HepG2 (cell line): ENCODE measurements at regions not wholly inside any gene's neighbourhood (a gene's known extent, or its start where the extent isn't known, plus 50 kb on each side); places are given as distances from the start of the nearest gene placed in this dataset.

Source experiments
- ATAC-seq: fragments of 200-7000 bp; cut with Tn5 transposase; 3 replicates; pipeline ENCODE4 v1.9.1; 2020; ENCODE audit warnings: mild to moderate bottlenecking, moderate library complexity
- BruUV-seq: library from RNA; stranded (reverse); fragments of 400-500 nt; replicated peaks from 2 replicates; lab custom pipeline; 2021; lab: Mats Ljungman, UMichigan
- CTCF ChIA-PET: fragments of 300-600 bp; formaldehyde crosslinking; extraction: SDS; loops from one replicate; lab custom pipeline; 2021; ENCODE audit warnings: low total read pairs, inconsistent platforms, low intra/inter-chr PET ratio; lab: Yijun Ruan, JAX
- POLR2A ChIA-PET: fragments of 350-600 bp; sonication (Branson Sonifier 250); formaldehyde crosslinking; loops from one replicate; lab custom pipeline; 2020; ENCODE audit warnings: antibody characterized with exemption, inconsistent platforms; lab: Yijun Ruan, JAX
- DNase-seq: peaks from one replicate; pipeline ENCODE4 v3.0.0-alpha.2; 2015; ENCODE audit warnings: low spot score
- FAIRE-seq: peaks from 3 replicates; lab custom pipeline; 2011; peaks lifted over from hg19 to GRCh38; lab: Jason Lieb, UNC
- H2AFZ ChIP-seq: one replicate; pipeline ENCODE4 v1.6.1; 2011; ENCODE audit warnings: low read length, inconsistent platforms
- H3K27ac ChIP-seq: fragments of 300-600 bp; 3 replicates; pipeline ENCODE4 v1.8.0; 2011; ENCODE audit warnings: mixed run types, mild to moderate bottlenecking, mixed read lengths, low read length, inconsistent platforms; ENCODE audit not compliant: insufficient read depth; ENCODE audit errors: extremely low read length
- H3K27me3 ChIP-seq, 2 experiments: fragments of 200-600 bp in 1 of 2; 2 replicates in 1 of 2; 3 replicates in 1 of 2; pipeline versions ENCODE4 v1.6.0 to v1.8.0; 2011; ENCODE audit warnings: low read length in 2 of 2, mild to moderate bottlenecking in 2 of 2, moderate library complexity in 2 of 2, inconsistent platforms in 1 of 2; ENCODE audit not compliant: insufficient read depth in 2 of 2, control insufficient read depth in 1 of 2
- H3K36me3 ChIP-seq, 2 experiments: fragments of 200-600 bp in 1 of 2; replicated peaks in 1 of 2; 2 replicates in 1 of 2; 3 replicates in 1 of 2; pipeline versions ENCODE4 v1.5.1 to v1.8.0; 2011; ENCODE audit warnings: low read length in 2 of 2, inconsistent platforms in 1 of 2; ENCODE audit not compliant: insufficient read depth in 2 of 2, control insufficient read depth in 1 of 2
- H3K4me1 ChIP-seq: 2 replicates; pipeline ENCODE4 v1.5.1; 2012; ENCODE audit warnings: low read length, inconsistent platforms; ENCODE audit not compliant: insufficient read depth
- H3K4me2 ChIP-seq: 2 replicates; pipeline ENCODE4 v1.6.0; 2011; ENCODE audit warnings: low read depth, low read length, inconsistent platforms
- H3K4me3 ChIP-seq, 3 experiments: fragments of 200-600 bp in 1 of 3; sonication (generic), shearing (Covaris generic) in 1 of 3; replicated peaks in 1 of 3; 2 replicates each; pipeline ENCODE4 v1.5.1; 2011 to 2016; ENCODE audit warnings: low read length in 3 of 3, inconsistent platforms in 2 of 3, low read depth in 2 of 3, mild to moderate bottlenecking in 2 of 3, control low read depth in 1 of 3, mixed read lengths in 1 of 3; ENCODE audit not compliant: insufficient read depth in 1 of 3
- H3K79me2 ChIP-seq: one replicate; pipeline ENCODE4 v1.6.1; 2011; ENCODE audit warnings: low read length, inconsistent platforms; ENCODE audit not compliant: insufficient read depth
- H3K9ac ChIP-seq: 2 replicates; pipeline ENCODE4 v1.6.0; 2011; ENCODE audit warnings: mild to moderate bottlenecking, low read depth, low read length, inconsistent platforms; ENCODE audit not compliant: insufficient read depth
- H3K9me3 ChIP-seq: 2 replicates; pipeline ENCODE4 v1.5.1; 2012; ENCODE audit warnings: mild to moderate bottlenecking, low read length
- H4K20me1 ChIP-seq: 2 replicates; pipeline ENCODE4 v1.6.0; 2011; ENCODE audit warnings: inconsistent platforms, mild to moderate bottlenecking, low read length, moderate library complexity; ENCODE audit not compliant: insufficient read depth
- ARID3A ChIP-seq: IDR thresholded peaks from 2 replicates; pipeline ENCODE4 v1.6.1; 2012; ENCODE audit warnings: low read depth, low read length, improper control_type of control experiment
- ATM ChIP-seq: fragments of 450-650 bp; IDR thresholded peaks from 2 replicates; pipeline ENCODE4 v1.7.1; 2017; ENCODE audit warnings: mild to moderate bottlenecking, borderline replicate concordance
- FOSL1 ChIP-seq: sonication (generic); formaldehyde crosslinking; IDR thresholded peaks from 2 replicates; pipeline ENCODE4 v1.9.0; 2021; ENCODE audit warnings: missing genetic modification reagents, borderline replicate concordance
- FOXO4 ChIP-seq: sonication (generic); formaldehyde crosslinking; conservative IDR thresholded peaks from 2 replicates; pipeline ENCODE4 v1.8.1; 2023; ENCODE audit warnings: missing genetic modification reagents
- HMGA1 ChIP-seq: sonication (generic); formaldehyde crosslinking; conservative IDR thresholded peaks from 2 replicates; pipeline ENCODE4 v1.4.0; 2020; ENCODE audit warnings: missing genetic modification reagents
- NCOA5 ChIP-seq: sonication (generic); formaldehyde crosslinking; IDR thresholded peaks from 2 replicates; pipeline ENCODE4 v1.4.0; 2020; ENCODE audit warnings: missing genetic modification reagents
- STAG1 ChIP-seq: sonication (generic); formaldehyde crosslinking; IDR thresholded peaks from 2 replicates; pipeline ENCODE4 v1.4.0; 2020; ENCODE audit warnings: missing genetic modification reagents
- TAF1 ChIP-seq: sonication (generic); formaldehyde crosslinking; IDR thresholded peaks from 2 replicates; pipeline ENCODE4 v1.4.0; 2020; ENCODE audit warnings: missing genetic modification reagents
- ZBTB34 ChIP-seq: sonication (generic); formaldehyde crosslinking; IDR thresholded peaks from 2 replicates; pipeline ENCODE4 v1.8.0; 2022; ENCODE audit warnings: mild to moderate bottlenecking, missing genetic modification reagents
- ZNF34 ChIP-seq: sonication (generic); formaldehyde crosslinking; IDR thresholded peaks from 2 replicates; pipeline ENCODE4 v1.4.0; 2020; ENCODE audit warnings: mild to moderate bottlenecking, missing genetic modification reagents, borderline replicate concordance
- ZNF354B ChIP-seq: sonication (generic); formaldehyde crosslinking; IDR thresholded peaks from 2 replicates; pipeline ENCODE4 v1.8.0; 2022; ENCODE audit warnings: mild to moderate bottlenecking, missing genetic modification reagents
- WGBS: methylation state at CpG from one replicate; pipeline ENCODE4 v1.1.6; 2017; ENCODE audit warnings: low lambda C conversion rate; 5-methylcytosine and 5-hydroxymethylcytosine counted together
- in situ Hi-C: cut with HindIII; loops from 2 replicates; pipeline ENCODE4 v1.10.0; 2017; ENCODE audit warnings: low pct_unique_long_range_greater_than_20kb; ENCODE audit not compliant: extremely low pct_ligation_motif_present
- intact Hi-C: fragments of 100-400 bp; cut with micrococcal nuclease; formaldehyde crosslinking; loops from one replicate; pipeline ENCODE4 v1.10.0; 2022; ENCODE audit not compliant: unreplicated experiment
- TF ChIP-seq, protein P1 (sequence below): sonication (generic); formaldehyde crosslinking; IDR thresholded peaks from 2 replicates; pipeline ENCODE4 v1.5.1; 2020; ENCODE audit warnings: mild to moderate bottlenecking, missing genetic modification reagents, moderate library complexity
- TF ChIP-seq, protein P2 (sequence below): sonication (generic); formaldehyde crosslinking; IDR thresholded peaks from 2 replicates; pipeline ENCODE4 v1.5.1; 2020; ENCODE audit warnings: mild to moderate bottlenecking, missing genetic modification reagents, borderline replicate concordance

DNA sequence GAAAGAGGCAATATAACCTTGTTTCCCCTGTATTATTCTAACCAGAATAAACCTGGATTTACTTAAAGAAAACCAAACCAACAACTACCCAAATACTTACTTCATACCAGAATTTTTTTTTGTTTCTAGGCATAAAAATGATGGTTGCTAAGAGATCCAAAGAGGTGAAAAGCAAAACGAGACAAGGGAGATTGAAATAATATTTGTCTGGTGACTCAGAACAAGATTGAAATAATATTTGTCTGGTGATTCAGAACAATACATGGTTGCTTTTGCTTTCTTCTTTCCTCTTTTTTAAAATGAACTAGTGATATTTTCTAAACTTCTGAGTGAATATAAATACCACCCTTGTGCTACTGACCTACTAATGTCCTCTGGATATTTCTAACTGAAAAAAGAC is 592.9 kb downstream of the KCTD12 start (continued):
- TF ChIP-seq ZBTB34 (CRISPR knock-in tag) (no peak), ATM (no peak), ZNF34 (CRISPR knock-in tag) (no peak)
- TF ChIP-seq, all 625 proteins: peak for 0

- Histone ChIP-seq H3K4me2 (no peak overlapping the region), H4K20me1 (no peaks in the 10 kb centered on the region), H3K27me3 (no peaks in the 10 kb centered on the region), H3K27ac (no peak overlapping the region), H3K36me3 (no peaks in the 10 kb centered on the region), H3K79me2 (no peaks in the 10 kb centered on the region), H3K9me3 (no peaks in the 10 kb centered on the region), H3K4me3 (no peak overlapping the region), H3K4me1 (no peaks in the 10 kb centered on the region), H2AFZ (no peak overlapping the region), H3K9ac (no peak overlapping the region)
- ChIA-PET CTCF (no interaction called here), POLR2A (no interaction called here)
- FAIRE-seq: no peak
- TF ChIP-seq FOSL1 (CRISPR knock-in tag): no peak
- TF ChIP-seq NCOA5: no peak
- TF ChIP-seq, protein P1, sequence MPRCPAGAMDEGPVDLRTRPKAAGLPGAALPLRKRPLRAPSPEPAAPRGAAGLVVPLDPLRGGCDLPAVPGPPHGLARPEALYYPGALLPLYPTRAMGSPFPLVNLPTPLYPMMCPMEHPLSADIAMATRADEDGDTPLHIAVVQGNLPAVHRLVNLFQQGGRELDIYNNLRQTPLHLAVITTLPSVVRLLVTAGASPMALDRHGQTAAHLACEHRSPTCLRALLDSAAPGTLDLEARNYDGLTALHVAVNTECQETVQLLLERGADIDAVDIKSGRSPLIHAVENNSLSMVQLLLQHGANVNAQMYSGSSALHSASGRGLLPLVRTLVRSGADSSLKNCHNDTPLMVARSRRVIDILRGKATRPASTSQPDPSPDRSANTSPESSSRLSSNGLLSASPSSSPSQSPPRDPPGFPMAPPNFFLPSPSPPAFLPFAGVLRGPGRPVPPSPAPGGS (CRISPR knock-in tag): no peak
- no peak for TF ChIP-seq HMGA1 (CRISPR knock-in tag)
- no peak for TF ChIP-seq ZNF354B (CRISPR knock-in tag)
- no peak for TF ChIP-seq FOXO4 (CRISPR knock-in tag)
- TF ChIP-seq, protein P2, sequence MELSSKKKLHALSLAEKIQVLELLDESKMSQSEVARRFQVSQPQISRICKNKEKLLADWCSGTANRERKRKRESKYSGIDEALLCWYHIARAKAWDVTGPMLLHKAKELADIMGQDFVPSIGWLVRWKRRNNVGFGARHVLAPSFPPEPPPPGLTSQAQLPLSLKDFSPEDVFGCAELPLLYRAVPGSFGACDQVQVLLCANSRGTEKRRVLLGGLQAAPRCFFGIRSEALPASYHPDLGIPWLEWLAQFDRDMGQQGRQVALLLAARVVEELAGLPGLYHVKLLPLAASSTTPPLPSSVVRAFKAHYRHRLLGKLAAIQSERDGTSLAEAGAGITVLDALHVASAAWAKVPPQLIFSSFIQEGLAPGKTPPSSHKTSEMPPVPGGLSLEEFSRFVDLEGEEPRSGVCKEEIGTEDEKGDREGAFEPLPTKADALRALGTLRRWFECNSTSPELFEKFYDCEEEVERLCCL (CRISPR knock-in tag): no peak
- TF ChIP-seq TAF1 (CRISPR knock-in tag): no peak
- no peak for TF ChIP-seq ARID3A
- no peak for TF ChIP-seq STAG1 (CRISPR knock-in tag)
- ATAC-seq: no peak
- intact Hi-C loops: no loop called here
- no peak for DNase-seq
- 59% methylated on average over 3 of the region's 3 CpGs for WGBS
- in situ Hi-C loops: no loop called here
- BruUV-seq: no TSS peak
Observed at GRCh38 chr13:76292726-76293125, 593.5 kb downstream of the KCTD12 start.
